8988T (cell line): ENCODE measurements at regions not wholly inside any gene's neighbourhood (a gene's known extent, or its start where the extent isn't known, plus 50 kb on each side); places are given as distances from the start of the nearest gene placed in this dataset.
"Not testable (repeated sequence)": the region's sequence is repeated elsewhere in the genome, so short reads cannot be mapped to it uniquely, and the experiment has no call there.

Experiments used
- DNase-seq: peaks from one replicate; pipeline ENCODE4 v3.0.0; 2011

DNA sequence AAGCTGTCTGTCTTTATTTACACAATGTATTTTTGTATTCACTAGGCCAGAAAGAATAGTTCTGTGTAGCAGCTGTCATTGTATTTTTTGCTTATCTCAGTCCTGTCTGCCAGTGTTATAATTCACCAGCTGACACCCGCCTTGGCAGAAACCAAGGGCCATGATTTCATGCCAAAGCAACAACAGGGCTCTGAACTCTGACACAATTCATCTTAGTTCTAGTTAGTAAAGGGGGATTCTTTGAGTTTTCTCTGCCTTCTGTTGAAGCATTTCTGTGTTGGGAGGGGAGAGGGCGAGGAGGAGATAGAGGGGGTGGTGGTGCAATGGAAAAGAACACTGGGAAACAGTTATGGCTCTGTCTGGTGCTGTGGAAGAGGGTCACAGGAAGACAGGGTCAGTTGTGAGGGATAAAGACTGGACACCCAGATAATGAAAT is 684.6 kb upstream of the MARCKS start:
- no peak for DNase-seq

DNA sequence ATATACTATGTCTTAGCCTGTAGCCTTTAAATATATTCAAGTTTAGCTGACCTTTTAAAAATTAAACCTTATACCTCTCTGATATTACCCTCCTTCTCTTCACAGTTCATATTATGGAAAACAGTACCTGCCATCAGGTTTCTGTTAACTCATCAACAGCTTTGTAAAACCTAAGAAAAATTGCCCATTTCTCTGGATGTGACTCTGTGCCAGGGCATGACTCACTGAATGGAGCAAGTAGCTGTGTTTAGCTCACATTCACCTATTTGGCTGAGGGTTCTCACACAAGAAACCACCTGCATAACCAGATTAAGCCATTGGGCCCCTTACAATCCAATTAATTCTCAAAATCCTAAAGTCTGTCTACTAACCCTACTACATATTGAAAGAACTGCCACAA is 678.8 kb upstream of the MARCKS start:
- no peak for DNase-seq

DNA sequence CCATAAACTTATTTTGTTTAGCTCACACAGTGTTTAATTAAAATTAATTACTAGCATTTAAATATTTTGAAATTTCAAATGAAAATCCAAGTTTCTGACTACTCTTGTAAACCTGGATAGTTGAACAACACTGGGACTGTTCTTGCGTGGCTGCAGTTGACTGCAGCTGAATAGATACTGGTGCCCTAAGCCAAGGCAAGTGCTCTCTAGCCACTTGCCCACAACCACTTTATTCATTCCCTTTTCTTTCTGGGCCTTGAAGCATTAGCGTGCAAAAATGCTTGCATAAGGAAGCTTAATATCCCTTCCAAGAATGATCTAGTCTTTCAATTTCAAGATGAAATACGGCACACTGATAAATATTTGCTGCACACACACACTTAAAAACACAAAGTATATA is 676.0 kb upstream of the MARCKS start:
- no peak for DNase-seq

DNA sequence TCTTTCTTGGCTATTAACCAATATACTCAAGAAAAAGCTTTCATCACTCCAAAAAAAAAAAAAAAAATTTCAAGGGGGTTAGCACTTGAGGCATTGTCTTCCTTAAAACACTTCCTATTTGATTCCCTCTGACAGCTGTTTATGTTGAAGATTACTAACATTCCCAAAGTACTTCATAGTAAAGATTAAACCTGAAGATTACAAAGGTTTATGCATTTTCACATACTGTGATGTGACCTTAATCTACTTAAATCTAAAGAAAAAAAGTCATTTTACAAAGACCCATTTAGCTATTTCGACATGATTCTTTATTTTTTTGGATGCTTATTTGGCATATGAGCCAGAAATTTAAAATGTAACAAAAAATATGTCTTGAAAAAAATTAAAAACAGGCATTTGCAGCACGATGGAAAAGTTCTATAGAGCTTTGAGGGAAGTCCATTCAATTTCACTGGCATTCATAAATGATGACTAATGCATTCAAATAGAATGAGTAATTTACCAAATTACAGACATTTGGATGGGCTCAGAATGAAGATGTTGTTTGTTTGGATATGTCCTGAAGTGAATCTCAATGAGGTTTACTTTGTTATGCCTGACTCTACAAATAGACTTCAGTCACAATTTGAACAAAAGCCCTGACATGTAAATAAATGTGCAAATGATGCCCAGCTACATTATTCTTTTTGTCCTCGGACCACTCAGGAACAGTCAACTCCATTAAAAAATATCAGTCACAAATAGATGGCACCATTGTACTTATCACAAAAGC is 674.6 kb upstream of the MARCKS start:
- DNase-seq = no peak

DNA sequence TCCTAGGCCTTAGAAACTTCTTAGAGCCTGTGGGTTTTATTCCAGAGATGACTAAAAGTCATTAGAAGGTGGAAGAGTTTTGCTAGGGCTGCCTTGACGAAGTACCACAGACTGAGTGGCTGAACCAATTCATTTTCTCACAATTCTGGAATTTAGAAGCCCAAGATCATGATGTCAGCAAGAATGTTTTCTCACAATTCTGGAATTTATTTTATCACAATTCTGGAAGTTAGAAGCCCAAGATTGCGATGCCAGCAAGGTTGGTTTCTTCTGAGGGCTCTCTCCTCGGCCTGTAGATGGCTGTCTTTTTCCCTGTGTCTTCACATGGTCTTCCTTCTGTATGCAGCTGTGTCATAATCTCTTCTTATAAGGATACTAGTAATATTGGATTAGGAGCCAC is 672.9 kb upstream of the MARCKS start:
- no peak for DNase-seq

DNA sequence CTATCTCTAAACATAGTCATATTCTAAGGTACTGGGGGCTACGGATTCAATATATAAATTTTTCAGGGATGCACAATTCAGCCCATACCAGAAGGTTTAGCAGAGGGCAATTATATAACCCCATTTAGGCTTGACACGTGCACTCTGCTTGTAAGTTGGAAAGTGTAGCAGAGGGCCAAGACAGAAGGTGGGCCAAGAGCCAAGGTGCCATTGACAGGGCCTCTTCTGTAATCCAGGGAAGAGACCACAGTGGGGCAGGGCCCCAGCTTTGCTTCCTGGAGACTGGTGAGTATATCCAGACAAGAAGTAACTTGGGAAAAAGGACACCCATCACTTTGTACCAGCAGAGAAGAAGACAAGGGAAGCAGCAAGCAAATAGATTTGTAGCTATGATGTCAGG is 672.4 kb upstream of the MARCKS start:
- no peak for DNase-seq

DNA sequence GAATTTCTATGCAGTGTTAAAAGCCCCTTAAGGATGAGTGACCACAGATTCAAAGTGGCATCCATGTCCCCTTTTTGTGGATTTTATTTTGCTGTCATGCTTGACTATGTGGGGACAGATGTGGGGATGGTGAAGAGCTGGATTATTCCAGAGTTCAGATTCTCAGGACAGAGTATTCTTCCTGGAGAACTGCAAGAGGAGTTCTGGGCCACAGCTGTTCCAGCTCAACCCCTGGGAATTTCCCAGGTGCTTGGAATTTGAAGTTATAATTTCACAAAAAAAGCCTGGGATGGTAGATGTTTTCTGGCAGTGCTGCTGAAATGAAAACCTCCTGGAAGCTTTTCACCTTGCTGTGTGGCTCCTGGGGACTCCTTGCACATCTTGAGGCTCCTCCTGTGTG is 671.8 kb upstream of the MARCKS start:
- no peak for DNase-seq

DNA sequence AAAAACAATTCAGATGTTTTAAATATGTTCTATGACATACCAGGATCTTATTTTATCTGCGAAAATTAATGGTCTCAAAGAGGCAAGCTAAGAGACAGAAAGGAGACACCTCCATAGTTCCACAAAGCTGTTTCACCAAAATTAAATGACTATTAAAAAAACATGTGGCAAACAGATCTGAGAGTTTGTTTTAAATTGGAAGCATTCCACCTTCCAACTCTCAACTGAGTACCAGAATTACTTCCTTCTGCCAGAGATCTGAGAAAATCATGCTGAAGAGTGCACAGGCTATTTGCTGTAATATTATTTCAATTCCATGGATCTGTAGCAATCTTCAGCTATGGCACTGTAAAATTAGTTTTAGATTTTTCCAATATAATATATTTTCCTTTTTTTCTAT is 669.5 kb upstream of the MARCKS start:
- DNase-seq = no peak

DNA sequence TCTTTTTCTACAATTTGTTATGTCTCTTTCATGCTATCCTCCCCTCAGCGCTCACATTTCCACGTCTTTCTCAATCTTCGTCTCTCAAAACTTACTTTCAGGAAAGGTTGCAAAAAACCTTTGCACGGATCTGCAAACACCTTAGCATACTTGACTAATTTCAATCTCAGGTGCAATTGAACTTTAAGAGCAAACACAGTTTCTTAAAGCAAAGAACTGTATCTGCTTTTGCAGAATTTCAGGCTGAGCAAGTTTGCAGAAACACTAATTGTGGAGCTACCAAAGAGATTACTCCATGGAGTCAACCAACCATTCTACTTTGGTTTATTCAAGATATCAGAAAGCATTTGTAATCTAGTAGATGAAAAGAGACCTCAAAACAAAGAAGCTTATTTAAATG is 668.2 kb upstream of the MARCKS start:
- DNase-seq = no peak

DNA sequence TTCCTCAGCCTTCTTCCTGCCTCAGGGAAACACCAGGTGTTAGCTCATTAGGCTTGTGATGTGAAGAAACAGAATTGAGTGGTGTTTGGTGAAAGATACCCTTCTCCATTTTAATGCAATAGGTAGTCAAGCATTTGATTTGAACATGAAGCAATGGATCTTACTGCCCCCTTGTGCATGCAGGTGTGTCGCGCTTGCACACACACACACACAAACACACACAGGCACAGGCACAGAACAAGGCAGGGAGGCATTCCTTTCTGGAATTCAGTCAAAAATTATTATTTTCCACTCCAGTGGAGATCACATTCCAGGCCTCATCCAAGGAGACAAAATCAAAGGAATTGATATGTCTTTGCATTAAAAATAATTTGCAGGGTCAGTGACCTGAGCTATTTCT is 667.0 kb upstream of the MARCKS start:
- DNase-seq = no peak

DNA sequence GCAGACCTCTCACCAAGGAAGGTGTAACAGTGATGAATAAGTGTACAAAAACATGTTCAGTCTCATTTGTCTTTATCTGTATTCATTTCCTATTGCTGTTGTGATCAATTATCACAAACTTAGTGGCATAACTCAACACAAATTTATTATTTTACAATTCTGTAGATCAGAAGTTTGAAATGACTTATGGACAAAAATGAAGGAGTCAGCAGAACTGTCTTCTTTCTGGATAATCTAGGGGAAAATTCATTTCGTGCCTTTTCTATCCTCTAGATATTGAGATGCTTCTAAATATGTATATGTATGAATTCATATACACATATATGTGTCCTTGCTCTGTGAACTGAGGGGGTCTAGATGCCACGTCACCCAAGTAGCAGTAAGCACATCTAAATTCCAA is 663.1 kb upstream of the MARCKS start:
- DNase-seq = no peak

DNA sequence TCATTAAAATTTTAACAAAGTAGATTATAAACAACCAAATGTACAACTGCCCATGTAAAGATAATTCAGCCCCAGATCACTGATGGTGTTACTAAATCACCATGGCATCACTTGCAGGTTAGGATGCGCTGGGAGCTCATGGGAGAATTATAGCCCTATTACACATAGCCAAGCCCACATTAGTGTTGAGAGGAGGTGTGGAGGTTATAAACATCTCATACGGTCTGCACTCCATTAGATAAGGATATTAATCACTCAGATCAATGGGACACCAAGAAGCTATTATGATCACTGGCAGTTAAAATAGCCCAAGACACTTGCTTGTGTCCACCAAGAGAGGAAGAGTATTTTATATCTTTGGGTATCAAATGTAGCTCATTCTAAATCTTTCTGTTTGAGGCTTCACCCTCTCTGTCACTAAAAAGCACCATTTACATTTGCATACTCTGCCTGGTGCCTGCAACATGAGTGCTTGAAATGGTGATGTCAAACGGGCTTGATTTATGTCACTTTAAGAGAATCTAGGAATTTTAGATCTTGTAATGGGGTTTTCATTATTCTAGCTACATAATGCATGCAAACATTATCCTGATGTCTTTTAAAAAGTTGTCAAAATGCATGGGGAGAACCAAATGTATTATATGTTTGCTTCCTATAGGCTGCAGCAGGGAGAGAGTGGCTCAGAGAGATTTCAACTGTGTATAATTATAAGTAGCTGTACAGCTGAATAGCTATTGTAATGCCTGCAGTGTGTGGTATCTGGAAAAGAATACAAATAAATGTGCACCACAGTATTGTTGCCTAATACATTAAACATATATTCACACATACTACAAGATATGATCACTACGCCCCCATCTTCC is 654.1 kb upstream of the MARCKS start:
- no peak for DNase-seq

DNA sequence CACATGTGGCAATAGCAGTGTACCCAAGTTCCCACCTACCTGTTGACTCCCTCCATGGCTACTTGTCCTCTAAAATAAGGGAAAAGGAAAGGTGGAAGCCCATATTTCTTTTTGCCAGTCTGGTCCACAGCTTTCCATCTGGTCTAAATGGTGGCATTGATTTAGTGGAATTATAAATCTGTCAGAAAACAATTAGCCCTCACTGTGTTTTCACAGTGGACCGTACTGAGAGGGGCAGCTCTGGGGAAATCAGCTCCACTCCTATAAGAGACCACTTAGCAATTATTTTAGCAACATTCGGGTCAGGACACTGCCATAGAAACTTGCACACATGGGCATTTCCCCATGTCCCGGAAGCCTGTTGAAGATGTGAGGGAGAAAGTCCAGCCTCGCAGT is 653.4 kb upstream of the MARCKS start:
- DNase-seq = no peak

DNA sequence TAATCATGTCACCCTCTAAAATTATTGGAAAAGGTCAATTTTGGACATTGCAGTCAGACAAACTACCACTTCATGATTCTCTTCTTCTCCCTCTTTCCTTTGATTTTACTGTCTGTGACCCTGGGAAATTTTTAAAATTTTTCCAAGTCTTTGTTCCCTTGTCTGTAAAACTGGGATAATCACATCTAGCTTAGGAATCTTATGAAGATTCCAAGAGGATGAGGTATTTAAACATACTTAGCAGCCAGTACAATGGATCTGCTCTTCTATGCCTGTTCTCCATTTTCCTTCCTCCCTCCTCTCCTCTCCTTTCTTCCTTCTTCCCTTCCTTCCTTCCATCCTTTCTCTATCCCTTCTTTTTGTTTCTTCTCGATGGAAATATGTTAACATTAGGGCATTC is 651.6 kb upstream of the MARCKS start:
- no peak for DNase-seq

DNA sequence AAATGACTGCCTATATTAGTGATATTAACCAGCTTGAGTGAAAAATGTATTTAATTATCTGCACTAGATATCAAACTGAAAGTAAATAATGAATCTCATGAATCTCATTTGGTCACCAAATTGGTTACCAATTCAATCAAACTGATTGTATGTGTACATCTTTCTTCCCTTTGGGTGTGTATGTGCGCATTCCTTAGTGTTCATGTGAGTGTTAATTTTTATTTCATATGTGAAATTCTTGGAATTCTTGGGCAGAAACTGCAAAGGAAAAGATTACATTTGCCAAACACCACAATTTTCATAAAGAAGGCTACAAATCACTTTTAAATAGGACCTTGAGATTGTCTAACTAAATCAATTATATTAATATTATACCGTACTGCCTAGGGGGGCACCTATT is 648.4 kb upstream of the MARCKS start:
- DNase-seq = no peak

DNA sequence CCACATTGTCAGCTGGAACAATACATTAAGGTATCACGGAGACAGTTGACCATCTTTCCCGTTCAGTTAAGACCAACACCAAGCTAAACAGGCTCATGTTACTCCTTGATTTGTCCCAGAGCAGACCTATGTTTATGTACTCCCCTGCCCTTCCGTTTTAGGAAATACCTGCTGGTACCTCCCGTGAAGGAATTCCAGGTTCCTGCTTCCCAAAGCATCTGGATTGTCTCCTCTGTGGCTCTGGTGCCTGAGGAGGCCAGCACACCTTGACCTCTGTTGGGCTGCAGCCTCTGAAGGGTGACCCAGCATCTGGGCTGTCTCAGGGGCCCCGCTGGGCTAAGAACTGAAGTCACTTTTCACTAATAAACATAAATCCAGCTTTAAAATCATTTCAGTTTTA is 647.8 kb upstream of the MARCKS start:
- DNase-seq = no peak

DNA sequence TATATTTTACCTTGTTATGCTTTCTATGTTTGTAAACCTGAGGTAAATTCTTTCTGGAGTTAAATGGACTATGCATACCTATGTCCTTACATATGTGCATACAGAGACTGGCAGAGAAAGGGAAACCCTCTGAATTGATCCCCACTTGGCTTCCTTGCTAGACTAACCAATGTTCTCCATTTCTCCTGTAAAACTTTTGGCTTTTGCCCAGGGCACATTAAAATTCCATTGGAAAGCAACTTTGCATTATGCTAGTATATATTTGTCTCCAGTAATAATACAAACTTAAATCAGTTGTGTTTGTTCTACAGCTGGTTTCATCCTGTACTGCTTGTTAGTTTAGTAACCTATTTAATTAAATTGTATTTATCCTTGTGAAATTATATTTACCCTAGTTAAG is 646.0 kb upstream of the MARCKS start:
- DNase-seq = no peak

DNA sequence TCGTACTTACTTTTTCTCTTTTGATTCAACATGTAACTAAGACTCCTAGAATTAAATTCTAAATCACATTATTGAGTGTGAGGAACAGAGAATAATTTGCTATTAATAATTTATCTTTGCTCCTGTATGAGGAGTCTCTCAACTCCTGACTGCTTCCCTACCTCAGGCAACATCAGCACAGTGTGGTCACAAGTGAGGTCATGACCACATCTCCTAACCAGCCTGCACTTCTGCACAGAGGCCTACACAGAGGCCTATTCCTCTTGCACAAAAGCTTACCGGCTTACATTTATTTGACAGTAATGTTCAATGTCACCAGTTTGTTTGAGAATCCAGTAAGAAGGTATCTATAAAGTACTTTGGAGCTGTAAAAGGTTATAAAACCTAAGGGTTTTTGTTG is 637.4 kb upstream of the MARCKS start:
- DNase-seq = no peak

DNA sequence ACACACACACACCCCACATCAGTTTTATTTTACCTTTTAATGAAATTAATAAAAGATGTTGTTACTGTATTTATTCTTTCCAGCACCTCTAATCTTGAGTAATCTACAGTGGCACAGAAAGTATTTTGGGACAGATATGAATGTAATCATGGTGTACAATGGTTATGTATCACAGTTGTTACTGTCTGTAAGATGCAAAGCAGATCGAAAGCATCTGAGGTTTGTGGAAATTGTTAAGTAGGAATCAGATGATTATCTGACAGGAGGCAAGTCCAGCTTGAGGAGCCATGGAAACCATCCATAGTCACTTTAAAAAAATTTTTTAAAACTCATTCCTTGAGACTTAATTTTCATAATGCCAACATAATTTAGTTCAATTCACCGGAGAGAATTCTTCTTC is 636.3 kb upstream of the MARCKS start:
- no peak for DNase-seq

DNA sequence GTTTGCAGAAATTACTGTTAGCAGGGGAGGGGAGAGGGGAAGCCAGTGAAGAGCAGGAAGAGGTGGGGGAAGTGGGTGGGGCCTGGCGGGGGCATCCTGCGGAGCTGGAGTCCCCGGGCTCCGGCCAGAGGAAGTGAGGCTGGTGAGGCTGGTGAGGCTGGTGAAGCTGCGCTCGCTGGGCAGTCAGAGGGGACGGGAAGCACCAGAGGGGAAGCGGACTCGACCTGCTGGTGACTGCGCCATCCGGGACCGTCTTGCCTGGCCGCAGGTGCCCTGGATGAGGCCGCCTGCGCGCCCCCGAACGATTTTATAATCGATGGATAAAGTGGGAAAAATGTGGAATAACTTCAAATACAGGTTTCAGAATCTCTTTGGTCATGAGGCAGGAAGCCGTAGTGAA is 635.3 kb upstream of the MARCKS start:
- no peak for DNase-seq

DNA sequence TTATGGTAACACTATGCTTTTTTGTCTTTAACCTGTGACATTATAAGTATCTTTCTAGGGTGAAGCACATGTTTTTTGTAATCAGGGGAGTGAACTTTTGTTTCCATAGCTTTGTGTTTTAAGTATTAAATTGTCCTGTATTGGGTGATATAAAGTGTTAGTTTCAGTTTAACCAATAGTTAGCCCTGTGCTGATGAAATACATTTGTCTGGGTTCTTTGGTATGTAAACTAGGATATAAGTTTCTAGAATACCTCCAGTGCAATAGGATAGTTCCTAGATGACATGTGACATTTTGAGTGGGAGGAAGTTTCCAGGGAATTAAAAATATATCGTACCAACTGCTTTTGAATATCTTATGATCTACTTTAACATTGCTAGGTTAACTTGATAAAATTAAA is 611.0 kb upstream of the MARCKS start:
- DNase-seq = no peak

DNA sequence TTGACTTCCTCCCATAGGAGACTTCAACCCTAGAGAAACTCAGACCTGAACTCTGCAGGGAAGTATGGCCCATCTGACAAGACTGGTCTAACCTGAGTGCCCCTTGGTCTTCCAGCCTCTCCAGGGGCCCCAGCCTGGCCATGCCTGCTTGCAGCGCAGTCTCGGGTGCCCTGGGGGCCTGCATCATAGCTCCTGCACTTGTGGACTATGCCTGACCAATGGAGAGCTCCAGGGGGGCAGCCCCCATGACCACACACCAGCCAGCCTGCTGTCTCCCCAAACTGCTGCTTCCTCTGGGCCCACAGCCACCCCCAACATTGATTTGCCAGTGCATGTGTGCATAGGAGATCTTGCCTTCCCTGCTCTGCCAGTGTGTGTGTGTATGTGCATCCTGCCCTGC is 608.6 kb upstream of the MARCKS start:
- no peak for DNase-seq

DNA sequence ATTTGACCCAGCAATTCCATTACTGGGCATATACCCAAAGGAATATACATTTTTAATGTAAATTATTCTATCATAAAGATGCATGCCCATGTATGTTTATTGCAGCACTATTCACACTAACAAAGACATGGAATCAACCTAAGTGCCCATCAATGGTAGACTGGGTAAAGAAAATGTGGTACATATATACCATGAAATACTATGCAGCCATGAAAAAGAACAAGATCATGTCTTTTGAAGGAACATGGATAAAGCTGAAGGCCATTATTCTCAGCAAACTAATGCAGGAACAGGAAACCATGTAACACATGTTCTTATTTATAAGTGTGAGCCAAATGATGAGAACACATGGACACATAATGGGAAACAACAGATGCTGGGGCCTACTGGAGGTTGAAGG is 603.0 kb upstream of the MARCKS start:
- DNase-seq = not testable (repeated sequence)

DNA sequence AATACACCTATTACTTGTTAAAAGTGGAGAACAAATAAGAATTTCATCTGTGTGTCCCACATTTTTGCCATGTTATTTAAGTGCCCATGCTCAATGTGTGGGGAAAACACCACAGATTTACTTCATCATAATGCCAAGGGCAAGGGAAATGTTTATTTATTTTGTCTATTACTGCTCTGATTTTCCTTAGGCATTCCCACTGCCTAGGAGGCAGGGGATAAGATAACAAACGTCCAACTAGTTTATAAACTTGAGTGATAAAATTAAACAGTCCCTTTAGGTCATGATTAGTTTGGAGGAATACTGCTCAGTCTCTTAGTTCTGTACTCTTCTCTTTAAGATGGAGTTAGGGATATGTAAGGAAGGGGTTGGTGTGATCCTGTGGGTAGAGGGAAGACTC is 598.4 kb upstream of the MARCKS start:
- no peak for DNase-seq

DNA sequence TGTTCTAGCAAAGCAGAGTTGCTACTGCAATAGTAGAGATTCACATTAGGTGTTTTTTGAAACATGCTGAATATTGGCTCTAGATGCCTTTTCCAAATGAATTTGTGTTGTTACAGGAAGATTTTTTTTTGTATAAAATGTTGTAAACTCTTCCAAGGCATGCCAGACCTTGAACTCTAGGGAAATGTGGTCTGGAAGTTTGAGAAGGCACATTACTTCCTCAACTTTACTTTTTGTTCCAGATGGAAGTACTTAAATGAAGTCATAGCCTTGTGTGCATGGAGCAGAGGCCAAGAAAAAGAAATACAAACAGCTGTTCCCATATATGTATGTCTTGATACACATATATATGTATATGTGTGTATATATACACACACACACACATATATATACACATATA is 585.7 kb upstream of the MARCKS start:
- DNase-seq = no peak
